Astrocyte of the spinal cord (primary cell): ENCODE measurements at regions not wholly inside any gene's neighbourhood (a gene's known extent, or its start where the extent isn't known, plus 50 kb on each side); places are given as distances from the start of the nearest gene placed in this dataset.

Source experiments
- DNase-seq: peaks from one replicate; pipeline ENCODE4 v3.0.0; 2011; ENCODE audit warnings: low read depth, low spot score
- H3K4me3 ChIP-seq: 2 replicates; pipeline ENCODE4 v1.5.1; 2011; ENCODE audit warnings: low read depth, mild to moderate bottlenecking, low read length, moderate library complexity
- in situ Hi-C: cut with HindIII; loops from 2 replicates; pipeline ENCODE4 v1.10.0; 2017; ENCODE audit warnings: low sequenced_read_pairs
- TF ChIP-seq, protein P1 (sequence below): IDR thresholded peaks from 2 replicates; pipeline ENCODE4 v1.5.1; 2012; ENCODE audit warnings: low read depth, mild to moderate bottlenecking, low read length, inconsistent platforms

DNA sequence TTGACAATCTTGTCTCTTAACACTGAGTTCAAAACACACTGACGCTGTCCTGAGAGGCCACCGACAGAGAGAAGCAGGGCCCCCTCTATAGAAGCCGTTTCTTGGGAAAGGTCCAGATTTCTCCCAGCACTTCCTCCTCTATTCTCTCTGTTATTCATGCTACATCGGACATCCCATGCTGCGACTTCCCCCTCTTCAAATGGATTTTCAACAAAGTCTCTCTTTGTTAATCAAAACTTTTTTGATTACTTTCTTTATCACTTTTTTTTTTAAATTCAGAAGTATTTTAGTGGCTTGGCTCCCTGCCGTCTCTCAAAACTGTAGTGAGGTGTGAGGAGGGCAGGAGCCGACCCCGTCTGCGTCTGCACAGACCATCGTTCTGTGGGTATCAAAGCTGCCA, 298.9 kb upstream of the PITRM1 start:
- DNase-seq: no peak
- in situ Hi-C loops: no loop called here
- H3K4me3 ChIP-seq: no peak overlapping the region
- TF ChIP-seq, protein P1, sequence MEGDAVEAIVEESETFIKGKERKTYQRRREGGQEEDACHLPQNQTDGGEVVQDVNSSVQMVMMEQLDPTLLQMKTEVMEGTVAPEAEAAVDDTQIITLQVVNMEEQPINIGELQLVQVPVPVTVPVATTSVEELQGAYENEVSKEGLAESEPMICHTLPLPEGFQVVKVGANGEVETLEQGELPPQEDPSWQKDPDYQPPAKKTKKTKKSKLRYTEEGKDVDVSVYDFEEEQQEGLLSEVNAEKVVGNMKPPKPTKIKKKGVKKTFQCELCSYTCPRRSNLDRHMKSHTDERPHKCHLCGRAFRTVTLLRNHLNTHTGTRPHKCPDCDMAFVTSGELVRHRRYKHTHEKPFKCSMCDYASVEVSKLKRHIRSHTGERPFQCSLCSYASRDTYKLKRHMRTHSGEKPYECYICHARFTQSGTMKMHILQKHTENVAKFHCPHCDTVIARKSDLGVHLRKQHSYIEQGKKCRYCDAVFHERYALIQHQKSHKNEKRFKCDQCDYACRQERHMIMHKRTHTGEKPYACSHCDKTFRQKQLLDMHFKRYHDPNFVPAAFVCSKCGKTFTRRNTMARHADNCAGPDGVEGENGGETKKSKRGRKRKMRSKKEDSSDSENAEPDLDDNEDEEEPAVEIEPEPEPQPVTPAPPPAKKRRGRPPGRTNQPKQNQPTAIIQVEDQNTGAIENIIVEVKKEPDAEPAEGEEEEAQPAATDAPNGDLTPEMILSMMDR: no peak

- TF ChIP-seq, protein P1: no peak
- no peak for DNase-seq
- in situ Hi-C loops: no loop called here
- H3K4me3 ChIP-seq: no peak overlapping the region
Measured at GRCh38 chr10:3470191-3470590, 297.6 kb upstream of the PITRM1 start.

- in situ Hi-C loops: no loop called here
- DNase-seq: no peak
- no peak overlapping the region for H3K4me3 ChIP-seq
- TF ChIP-seq, protein P1: no peak
Measured at GRCh38 chr10:3469639-3470020, 297.0 kb upstream of the PITRM1 start.

DNA sequence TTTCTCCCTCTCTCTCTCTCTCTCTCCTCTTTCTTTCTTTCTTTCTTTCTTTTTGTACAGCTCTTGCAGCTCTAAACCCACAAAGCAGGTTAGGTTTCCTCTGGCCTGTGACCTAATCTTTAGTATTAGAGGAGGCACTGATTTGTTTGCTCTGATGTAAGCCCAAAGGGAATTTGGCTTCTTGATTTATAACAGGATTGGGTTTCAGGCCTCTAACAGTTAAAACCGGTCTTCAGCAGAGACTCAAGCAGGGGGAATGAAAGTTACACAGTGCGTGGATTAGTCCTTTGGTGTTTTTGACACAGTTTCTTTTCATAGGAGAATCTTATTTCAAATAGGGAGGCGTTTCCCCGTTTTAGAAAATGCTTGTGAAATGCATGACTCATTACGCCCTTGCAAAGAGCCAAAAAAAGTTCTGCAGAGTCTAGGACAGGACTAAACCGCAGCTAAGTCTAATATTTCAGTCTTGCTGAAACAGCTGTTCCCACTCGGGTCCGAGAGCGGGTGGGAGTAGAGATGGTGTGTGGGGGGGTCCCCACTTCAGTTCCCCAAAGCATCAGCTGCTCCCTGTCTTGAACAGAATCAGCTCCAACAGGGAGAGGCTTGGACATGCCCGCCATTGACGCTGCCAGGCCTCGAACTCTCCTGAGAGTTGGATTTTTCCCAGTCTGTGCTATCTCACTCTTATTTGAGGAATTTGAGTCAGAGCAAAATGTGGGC, 296.5 kb upstream of the PITRM1 start:
- TF ChIP-seq, protein P1: no peak
- in situ Hi-C loops: no loop called here
- DNase-seq: peak; percentile 97
- no peak overlapping the region for H3K4me3 ChIP-seq

DNA sequence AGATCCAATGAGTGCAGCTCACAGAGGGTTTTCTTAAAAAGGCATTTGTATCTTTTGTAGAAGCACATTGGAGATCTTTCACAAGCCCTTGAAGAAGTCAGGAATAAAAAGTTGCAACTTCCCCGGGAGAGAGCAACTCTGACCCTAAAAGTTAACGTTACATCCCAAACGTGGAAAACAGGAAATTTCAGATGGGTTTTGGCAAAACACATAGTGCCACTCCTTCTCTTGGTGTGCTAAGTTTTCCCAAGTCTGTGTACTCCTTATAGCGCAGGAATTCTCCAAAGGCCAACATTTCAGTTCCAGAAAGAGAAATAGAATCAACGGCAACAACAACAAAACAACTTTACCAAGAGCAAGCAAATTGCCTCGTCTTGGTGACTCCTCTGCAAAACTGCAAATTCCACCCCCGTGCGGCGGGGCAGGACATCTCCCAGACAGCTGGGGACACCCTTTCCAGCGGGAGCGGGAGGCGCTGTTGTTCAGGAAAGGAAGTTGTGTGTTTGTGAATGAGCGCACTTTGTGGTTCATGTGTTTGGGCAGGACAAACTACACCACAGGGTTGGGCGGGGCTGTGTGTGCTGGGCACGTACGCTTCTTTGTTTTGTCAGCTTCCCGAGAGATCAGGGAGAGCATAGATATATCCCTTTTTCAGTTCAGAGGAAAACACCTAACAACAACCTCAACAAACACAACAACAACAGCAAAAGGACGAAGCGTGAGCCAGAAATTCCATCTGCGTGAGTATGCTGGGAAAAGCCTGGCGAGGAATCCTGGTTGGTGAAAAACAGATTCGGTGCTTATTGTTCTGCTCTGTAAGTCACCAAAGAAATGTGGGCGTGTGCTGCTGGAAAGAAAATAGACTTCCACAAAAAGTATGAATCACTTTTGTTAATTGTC, 294.7 kb upstream of the PITRM1 start:
- in situ Hi-C loops: no loop called here
- H3K4me3 ChIP-seq: peak overlapping the region; percentile 22
- TF ChIP-seq, protein P1: peak; percentile 53
- peak; percentile 97 for DNase-seq

GRCh38 chr10:3465406-3465891, 292.9 kb upstream of the PITRM1 start:
- DNase-seq: no peak
- TF ChIP-seq, protein P1: no peak
- no peak overlapping the region for H3K4me3 ChIP-seq
- in situ Hi-C loops: no loop called here
